Renal cortical epithelial cell (primary cell): ENCODE measurements at regions not wholly inside any gene's neighbourhood (a gene's known extent, or its start where the extent isn't known, plus 50 kb on each side); places are given as distances from the start of the nearest gene placed in this dataset.

Experiments
- DNase-seq: peaks from one replicate; pipeline ENCODE4 v3.0.0-alpha.2; 2011; ENCODE audit warnings: low read depth

- DNase-seq, result no peak
Observed at GRCh38 chr1:50358962-50359361, 64.3 kb downstream of the DMRTA2 start.

- DNase-seq, result no peak
Observed at GRCh38 chr1:50357186-50357585, 66.1 kb downstream of the DMRTA2 start.

- no peak for DNase-seq
Observed at GRCh38 chr1:50354813-50355212, 68.4 kb downstream of the DMRTA2 start.

- DNase-seq, result peak; percentile 7
Observed at GRCh38 chr1:50352428-50352827, 70.8 kb downstream of the DMRTA2 start.

- no peak for DNase-seq
Observed at GRCh38 chr1:50350868-50351267, 72.4 kb downstream of the DMRTA2 start.

- no peak for DNase-seq
Observed at GRCh38 chr1:50350421-50350820, 72.8 kb downstream of the DMRTA2 start.

- DNase-seq, result no peak
Observed at GRCh38 chr1:50349242-50349565, 74.0 kb downstream of the DMRTA2 start.

- peak; percentile 80 for DNase-seq
Observed at GRCh38 chr1:50348449-50349241, 74.6 kb downstream of the DMRTA2 start.

GRCh38 chr1:50347933-50348332 is 75.3 kb downstream of the DMRTA2 start:
- DNase-seq, result no peak

- DNase-seq, result no peak
Observed at GRCh38 chr1:50346621-50347020, 76.6 kb downstream of the DMRTA2 start.

- DNase-seq, result no peak
Observed at GRCh38 chr1:50343323-50343722, 79.9 kb downstream of the DMRTA2 start.

GRCh38 chr1:50342525-50342924 is 80.7 kb downstream of the DMRTA2 start:
- no peak for DNase-seq

- no peak for DNase-seq
Observed at GRCh38 chr1:50335036-50335435, 88.2 kb downstream of the DMRTA2 start.

GRCh38 chr1:50333595-50333974 is 89.7 kb downstream of the DMRTA2 start:
- DNase-seq, result no peak

GRCh38 chr1:50332941-50333594 is 90.2 kb downstream of the DMRTA2 start:
- no peak for DNase-seq

GRCh38 chr1:50329332-50329932 is 93.8 kb downstream of the DMRTA2 start:
- DNase-seq, result peak; percentile 13

GRCh38 chr1:50328552-50328951 is 94.7 kb downstream of the DMRTA2 start:
- no peak for DNase-seq

- no peak for DNase-seq
Observed at GRCh38 chr1:50326026-50326425, 97.2 kb downstream of the DMRTA2 start.

GRCh38 chr1:50322579-50322978 is 100.7 kb downstream of the DMRTA2 start:
- DNase-seq, result no peak

GRCh38 chr1:50318428-50318827 is 104.8 kb downstream of the DMRTA2 start:
- DNase-seq, result no peak

- peak; percentile 29 for DNase-seq
Observed at GRCh38 chr1:50308878-50309277, 114.4 kb downstream of the DMRTA2 start.

- no peak for DNase-seq
Observed at GRCh38 chr1:50305808-50306207, 117.4 kb downstream of the DMRTA2 start.

GRCh38 chr1:50300297-50300696 is 122.9 kb downstream of the DMRTA2 start:
- no peak for DNase-seq
